BJ (cell line): ENCODE measurements at regions not wholly inside any gene's neighbourhood (a gene's known extent, or its start where the extent isn't known, plus 50 kb on each side); places are given as distances from the start of the nearest gene placed in this dataset.

Experiments used
- CTCF ChIA-PET: fragments of 350-600 bp; formaldehyde crosslinking; extraction: SDS; loops from one replicate; lab custom pipeline; 2021; ENCODE audit warnings: antibody characterized with exemption, inconsistent platforms; lab: Yijun Ruan, JAX
- POLR2A ChIA-PET: fragments of 300-600 bp; sonication (Branson Sonifier 250); formaldehyde crosslinking; extraction: SDS; loops from one replicate; lab custom pipeline; 2021; ENCODE audit warnings: antibody characterized with exemption; lab: Charles Lee
- DNase-seq: peaks from one replicate; pipeline ENCODE4 v3.0.0-alpha.2; 2011; ENCODE audit warnings: low read depth
- H3K27me3 ChIP-seq: 2 replicates; pipeline ENCODE4 v1.6.0; 2011; ENCODE audit warnings: low read length; ENCODE audit not compliant: control insufficient read depth, insufficient read depth
- H3K36me3 ChIP-seq: 2 replicates; pipeline ENCODE4 v1.5.1; 2011; ENCODE audit warnings: low read length; ENCODE audit not compliant: control insufficient read depth, insufficient read depth
- H3K4me3 ChIP-seq: 2 replicates; pipeline ENCODE4 v1.5.1; 2011; ENCODE audit warnings: low read depth, mild to moderate bottlenecking, control low read depth, low read length
- TF ChIP-seq, protein P1 (sequence below): IDR thresholded peaks from 2 replicates; pipeline ENCODE4 v1.5.1; 2011; ENCODE audit warnings: low read depth, mild to moderate bottlenecking, control low read depth, inconsistent platforms, low read length, moderate library complexity; ENCODE audit not compliant: insufficient read depth

DNA sequence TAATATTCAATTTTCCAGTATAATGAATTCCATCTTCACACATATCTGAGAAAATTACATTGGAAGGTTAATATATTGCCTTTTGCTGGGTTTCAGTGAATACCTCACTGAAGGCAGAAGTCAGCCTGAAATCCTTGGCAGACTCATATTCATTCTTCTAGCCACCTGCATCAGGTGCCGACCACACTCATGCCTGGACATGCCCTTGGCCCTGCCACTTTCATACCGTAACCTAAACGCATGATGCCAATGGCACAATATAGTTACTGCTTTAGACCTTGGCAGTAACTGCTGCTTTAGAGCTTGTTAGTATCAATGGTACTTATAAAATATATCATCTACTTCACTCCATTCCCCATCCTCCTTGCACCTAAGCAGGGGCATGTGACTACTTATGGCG lies 817.6 kb upstream of the CDH8 start:
- Histone ChIP-seq H3K36me3 (no peaks in the 10 kb centered on the region), H3K27me3 (no peaks in the 10 kb centered on the region), H3K4me3 (no peak overlapping the region)
- DNase-seq: no peak
- TF ChIP-seq, protein P1, sequence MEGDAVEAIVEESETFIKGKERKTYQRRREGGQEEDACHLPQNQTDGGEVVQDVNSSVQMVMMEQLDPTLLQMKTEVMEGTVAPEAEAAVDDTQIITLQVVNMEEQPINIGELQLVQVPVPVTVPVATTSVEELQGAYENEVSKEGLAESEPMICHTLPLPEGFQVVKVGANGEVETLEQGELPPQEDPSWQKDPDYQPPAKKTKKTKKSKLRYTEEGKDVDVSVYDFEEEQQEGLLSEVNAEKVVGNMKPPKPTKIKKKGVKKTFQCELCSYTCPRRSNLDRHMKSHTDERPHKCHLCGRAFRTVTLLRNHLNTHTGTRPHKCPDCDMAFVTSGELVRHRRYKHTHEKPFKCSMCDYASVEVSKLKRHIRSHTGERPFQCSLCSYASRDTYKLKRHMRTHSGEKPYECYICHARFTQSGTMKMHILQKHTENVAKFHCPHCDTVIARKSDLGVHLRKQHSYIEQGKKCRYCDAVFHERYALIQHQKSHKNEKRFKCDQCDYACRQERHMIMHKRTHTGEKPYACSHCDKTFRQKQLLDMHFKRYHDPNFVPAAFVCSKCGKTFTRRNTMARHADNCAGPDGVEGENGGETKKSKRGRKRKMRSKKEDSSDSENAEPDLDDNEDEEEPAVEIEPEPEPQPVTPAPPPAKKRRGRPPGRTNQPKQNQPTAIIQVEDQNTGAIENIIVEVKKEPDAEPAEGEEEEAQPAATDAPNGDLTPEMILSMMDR: no peak
- POLR2A ChIA-PET: no interaction called here
- CTCF ChIA-PET: no interaction called here

GRCh38 chr16:62846399-62847057 lies 810.3 kb upstream of the CDH8 start:
- Histone ChIP-seq H3K36me3 (no peaks in the 10 kb centered on the region), H3K27me3 (no peaks in the 10 kb centered on the region), H3K4me3 (no peak overlapping the region)
- TF ChIP-seq, protein P1: no peak
- CTCF ChIA-PET: no interaction called here
- DNase-seq: no peak
- POLR2A ChIA-PET: no interaction called here

- ChIA-PET POLR2A (no interaction called here), CTCF (no interaction called here)
- TF ChIP-seq, protein P1: no peak
- Histone ChIP-seq H3K27me3 (no peaks in the 10 kb centered on the region), H3K4me3 (no peak overlapping the region), H3K36me3 (no peaks in the 10 kb centered on the region)
- no peak for DNase-seq
Observed at GRCh38 chr16:62832214-62832613, 796.0 kb upstream of the CDH8 start.

GRCh38 chr16:62831235-62831850 lies 795.1 kb upstream of the CDH8 start:
- TF ChIP-seq, protein P1: no peak
- Histone ChIP-seq H3K27me3 (no peaks in the 10 kb centered on the region), H3K4me3 (no peak overlapping the region), H3K36me3 (no peaks in the 10 kb centered on the region)
- DNase-seq: no peak
- POLR2A ChIA-PET: interaction anchor here (0.6 kb wide), 1 partner anchor 23 kb away, joined by 3 read pairs; no protein-coding TSS in a partner anchor
- CTCF ChIA-PET: no interaction called here

GRCh38 chr16:62829607-62830006 lies 793.4 kb upstream of the CDH8 start:
- H3K4me3 ChIP-seq: no peak overlapping the region
- H3K36me3 ChIP-seq: no peaks in the 10 kb centered on the region
- POLR2A ChIA-PET: no interaction called here
- no peaks in the 10 kb centered on the region for H3K27me3 ChIP-seq
- CTCF ChIA-PET: no interaction called here
- DNase-seq: no peak
- TF ChIP-seq, protein P1: no peak
